Activated CD4-positive, alpha-beta T cell treated with anti-CD3 and anti-CD28 coated beads, Interleukin-2, Interleukin-4, amounts not matched to agents 100 ng/mL and 50 ng/mL, durations not matched to agents 16 hours and 8 hours (primary cell): ENCODE measurements at regions not wholly inside any gene's neighbourhood (a gene's known extent, or its start where the extent isn't known, plus 50 kb on each side); places are given as distances from the start of the nearest gene placed in this dataset.

Experiments
- DNase-seq: peaks from one replicate; pipeline ENCODE4 v3.0.0-alpha.2; 2020; ENCODE audit warnings: low spot score

- no peak for DNase-seq
Measured at GRCh38 chr10:83164156-83164555, 975.2 kb upstream of the GHITM start.

GRCh38 chr10:83165265-83165664 lies 974.0 kb upstream of the GHITM start:
- DNase-seq: no peak

GRCh38 chr10:83166344-83166743 lies 973.0 kb upstream of the GHITM start:
- DNase-seq: no peak

- DNase-seq: no peak
Measured at GRCh38 chr10:83167081-83167480, 972.2 kb upstream of the GHITM start.

- DNase-seq: no peak
Measured at GRCh38 chr10:83176901-83177300, 962.4 kb upstream of the GHITM start.

GRCh38 chr10:83178526-83178925 lies 960.8 kb upstream of the GHITM start:
- DNase-seq: no peak

- no peak for DNase-seq
Measured at GRCh38 chr10:83179371-83179770, 959.9 kb upstream of the GHITM start.

GRCh38 chr10:83182076-83182475 lies 957.2 kb upstream of the GHITM start:
- no peak for DNase-seq

- DNase-seq: no peak
Measured at GRCh38 chr10:83184641-83185040, 954.7 kb upstream of the GHITM start.

- DNase-seq: no peak
Measured at GRCh38 chr10:83190614-83191013, 948.7 kb upstream of the GHITM start.

GRCh38 chr10:83193026-83193425 lies 946.3 kb upstream of the GHITM start:
- no peak for DNase-seq

GRCh38 chr10:83195021-83195420 lies 944.3 kb upstream of the GHITM start:
- no peak for DNase-seq

GRCh38 chr10:83199374-83199773 lies 939.9 kb upstream of the GHITM start:
- DNase-seq: no peak

GRCh38 chr10:83205861-83206260 lies 933.4 kb upstream of the GHITM start:
- DNase-seq: no peak

- DNase-seq: no peak
Measured at GRCh38 chr10:83212632-83213334, 926.5 kb upstream of the GHITM start.

- DNase-seq: no peak
Measured at GRCh38 chr10:83214136-83214535, 925.2 kb upstream of the GHITM start.

- no peak for DNase-seq
Measured at GRCh38 chr10:83218205-83218604, 921.1 kb upstream of the GHITM start.

- DNase-seq: no peak
Measured at GRCh38 chr10:83222300-83222699, 917.0 kb upstream of the GHITM start.

- DNase-seq: no peak
Measured at GRCh38 chr10:83222832-83223742, 916.2 kb upstream of the GHITM start.

GRCh38 chr10:83225781-83226180 lies 913.5 kb upstream of the GHITM start:
- no peak for DNase-seq

GRCh38 chr10:83229991-83230390 lies 909.3 kb upstream of the GHITM start:
- no peak for DNase-seq

GRCh38 chr10:83233691-83234090 lies 905.6 kb upstream of the GHITM start:
- no peak for DNase-seq

- no peak for DNase-seq
Measured at GRCh38 chr10:83248106-83248631, 891.1 kb upstream of the GHITM start.
